ENCODE measurements at regions not wholly inside any gene's neighbourhood (a gene's known extent, or its start where the extent isn't known, plus 50 kb on each side); places are given as distances from the start of the nearest gene placed in this dataset.

GRCh38 chr16:77556201-77556873 lies 121.5 kb upstream of the ADAMTS18 start:
- in situ Hi-C loops (cut with MboI; ENCODE audit: low pct_unique_long_range_greater_than_20kb in 2 of 9, low sequenced_read_pairs in 9 of 9, unreplicated experiment in 9 of 9) = no loop called here
- Histone ChIP-seq H3K4me1 (replicated peaks in 1 of 2) (peaks cover 5 to 6% of the 10 kb centered on the region in 2 donors), H3K27ac (no peak overlapping the region), H3K4me3 (no peak overlapping the region)
- 19 to 100% (median 63%) methylated on average over 1 to 8 of the region's 10 CpGs for WGBS, 10 experiments
- ATAC-seq (replicated peaks in 6 of 8) = peak in 4 of 8 experiments; percentile 24 to 63 (median 36)

GRCh38 chr16:77557385-77557784 lies 122.6 kb upstream of the ADAMTS18 start:
- Histone ChIP-seq H3K27ac (no peak overlapping the region), H3K4me1 (replicated peaks in 1 of 2) (peaks cover 5 to 6% of the 10 kb centered on the region in 2 donors), H3K4me3 (no peak overlapping the region)
- in situ Hi-C loops (cut with MboI; ENCODE audit: low pct_unique_long_range_greater_than_20kb in 2 of 9, low sequenced_read_pairs in 9 of 9, unreplicated experiment in 9 of 9) = no loop called here
- 0 to 75% (median 37%) methylated on average over 1 to 2 of the region's 2 CpGs; no CpG with 5 or more reads in 1 of the 10 experiments for WGBS, 10 experiments
- no peak for ATAC-seq (replicated peaks in 6 of 8)

GRCh38 chr16:77558786-77559185 lies 124.0 kb upstream of the ADAMTS18 start:
- no peak for ATAC-seq (replicated peaks in 6 of 8)
- 0 to 100% (median 86%) methylated on average over 1 to 2 of the region's 2 CpGs; no CpG with 5 or more reads in 2 of the 10 experiments for WGBS, 10 experiments
- no peak overlapping the region for H3K27ac ChIP-seq
- H3K4me3 ChIP-seq = no peak overlapping the region
- H3K4me1 ChIP-seq (replicated peaks in 1 of 2) = peaks cover 5 to 6% of the 10 kb centered on the region in 2 donors
- in situ Hi-C loops (cut with MboI; ENCODE audit: low pct_unique_long_range_greater_than_20kb in 2 of 9, low sequenced_read_pairs in 9 of 9, unreplicated experiment in 9 of 9) = no loop called here

GRCh38 chr16:77562497-77562896 lies 127.7 kb upstream of the ADAMTS18 start:
- in situ Hi-C loops (cut with MboI; ENCODE audit: low pct_unique_long_range_greater_than_20kb in 2 of 9, low sequenced_read_pairs in 9 of 9, unreplicated experiment in 9 of 9) = no loop called here
- no peak for ATAC-seq (replicated peaks in 6 of 8)

GRCh38 chr16:77564791-77565390 lies 130.1 kb upstream of the ADAMTS18 start:
- WGBS, 10 experiments = 3 to 93% (median 60%) methylated on average over 3 to 5 of the region's 5 CpGs; no CpG with 5 or more reads in 1 of the 10 experiments
- ATAC-seq (replicated peaks in 6 of 8) = no peak
- Histone ChIP-seq H3K4me3 (no peak overlapping the region), H3K27ac (no peak overlapping the region), H3K4me1 (replicated peaks in 1 of 2) (peaks cover 0 to 5% of the 10 kb centered on the region in 2 donors)
- in situ Hi-C loops (cut with MboI; ENCODE audit: low pct_unique_long_range_greater_than_20kb in 2 of 9, low sequenced_read_pairs in 9 of 9, unreplicated experiment in 9 of 9) = no loop called here

More at GRCh38 chr16:77562497-77562896, 127.7 kb upstream of the ADAMTS18 start:
- H3K27ac ChIP-seq = no peak overlapping the region
- no peak overlapping the region for H3K4me3 ChIP-seq
- H3K4me1 ChIP-seq (replicated peaks in 1 of 2) = no peaks in the 10 kb centered on the region

- H3K27ac ChIP-seq = no peak overlapping the region
- H3K4me1 ChIP-seq (replicated peaks in 1 of 2) = peaks cover 5% of the 10 kb centered on the region in 2 donors
- ATAC-seq (replicated peaks in 6 of 8) = no peak
- no peak overlapping the region for H3K4me3 ChIP-seq
- in situ Hi-C loops (cut with MboI; ENCODE audit: low pct_unique_long_range_greater_than_20kb in 2 of 9, low sequenced_read_pairs in 9 of 9, unreplicated experiment in 9 of 9) = no loop called here
- 20 to 80% (median 40%) methylated on average over 1 to 5 of the region's 5 CpGs; no CpG with 5 or more reads in 1 of the 10 experiments for WGBS, 10 experiments
Measured at GRCh38 chr16:77569406-77569805, 134.6 kb upstream of the ADAMTS18 start.

GRCh38 chr16:77570574-77570973 lies 135.7 kb upstream of the ADAMTS18 start:
- Histone ChIP-seq H3K27ac (no peak overlapping the region), H3K4me3 (no peak overlapping the region), H3K4me1 (replicated peaks in 1 of 2) (peaks cover 5% of the 10 kb centered on the region in 2 donors)
- no peak for ATAC-seq (replicated peaks in 6 of 8)
- 0 to 100% (median 76%) methylated on average over 1 of the region's 1 CpG; no CpG with 5 or more reads in 2 of the 10 experiments for WGBS, 10 experiments
- in situ Hi-C loops (cut with MboI; ENCODE audit: low pct_unique_long_range_greater_than_20kb in 2 of 9, low sequenced_read_pairs in 9 of 9, unreplicated experiment in 9 of 9) = no loop called here

- WGBS, 10 experiments = 22 to 93% (median 59%) methylated on average over 1 to 4 of the region's 4 CpGs
- ATAC-seq (replicated peaks in 6 of 8) = peak in 4 of 8 experiments; percentile 49 to 91 (median 70)
- peaks cover 5% of the 10 kb centered on the region in 2 donors for H3K4me1 ChIP-seq (replicated peaks in 1 of 2)
- no peak overlapping the region for H3K27ac ChIP-seq
- H3K4me3 ChIP-seq = no peak overlapping the region
- in situ Hi-C loops (cut with MboI; ENCODE audit: low pct_unique_long_range_greater_than_20kb in 2 of 9, low sequenced_read_pairs in 9 of 9, unreplicated experiment in 9 of 9) = no loop called here
Measured at GRCh38 chr16:77571115-77571862, 136.5 kb upstream of the ADAMTS18 start.

GRCh38 chr16:77574867-77575624 lies 140.2 kb upstream of the ADAMTS18 start:
- WGBS, 10 experiments = 61 to 98% (median 82%) methylated on average over 2 to 7 of the region's 13 CpGs; no CpG with 5 or more reads in 4 of the 10 experiments
- no peak for ATAC-seq (replicated peaks in 6 of 8)
- Histone ChIP-seq H3K4me3 (no peak overlapping the region), H3K4me1 (replicated peaks in 1 of 2) (peaks cover 0 to 5% of the 10 kb centered on the region in 2 donors), H3K27ac (no peak overlapping the region)
- in situ Hi-C loops (cut with MboI; ENCODE audit: low pct_unique_long_range_greater_than_20kb in 2 of 9, low sequenced_read_pairs in 9 of 9, unreplicated experiment in 9 of 9) = loop anchor here in 1 of 9 experiments (25.0 kb wide), 1 partner anchor 338 kb away; no protein-coding TSS in a partner anchor

GRCh38 chr16:77579351-77579891 lies 142.9 kb upstream of the NUDT7 start:
- in situ Hi-C loops (cut with MboI; ENCODE audit: low pct_unique_long_range_greater_than_20kb in 2 of 9, low sequenced_read_pairs in 9 of 9, unreplicated experiment in 9 of 9) = loop anchor here in 1 of 9 experiments (25.0 kb wide), 1 partner anchor 342 kb away; no protein-coding TSS in a partner anchor
- peak in 3 of 8 experiments; percentile 34 to 88 (median 80) for ATAC-seq (replicated peaks in 6 of 8)

GRCh38 chr16:77581706-77582105 lies 140.6 kb upstream of the NUDT7 start:
- 0 to 100% (median 83%) methylated on average over 1 of the region's 2 CpGs; no CpG with 5 or more reads in 5 of the 10 experiments for WGBS, 10 experiments
- no peak overlapping the region for H3K4me3 ChIP-seq
- in situ Hi-C loops (cut with MboI; ENCODE audit: low pct_unique_long_range_greater_than_20kb in 2 of 9, low sequenced_read_pairs in 9 of 9, unreplicated experiment in 9 of 9) = loop anchor here in 8 of 9 experiments (10.0 to 25.0 kb wide), 3 partner anchors 337 to 347 kb away; no protein-coding TSS in a partner anchor
- H3K4me1 ChIP-seq (replicated peaks in 1 of 2) = no peaks in the 10 kb centered on the region
- ATAC-seq (replicated peaks in 6 of 8) = no peak
- no peak overlapping the region for H3K27ac ChIP-seq

More at GRCh38 chr16:77579351-77579891, 142.9 kb upstream of the NUDT7 start:
- WGBS, 10 experiments = 13 to 100% (median 84%) methylated on average over 1 to 3 of the region's 3 CpGs; no CpG with 5 or more reads in 2 of the 10 experiments
- no peaks in the 10 kb centered on the region for H3K4me1 ChIP-seq (replicated peaks in 1 of 2)
- H3K4me3 ChIP-seq = no peak overlapping the region
- H3K27ac ChIP-seq = no peak overlapping the region

Measured in motor neuron (in vitro differentiated cells).